MG63 (cell line): ENCODE measurements at regions not wholly inside any gene's neighbourhood (a gene's known extent, or its start where the extent isn't known, plus 50 kb on each side); places are given as distances from the start of the nearest gene placed in this dataset.
A peak's percentile ranks its signal among the peaks of the same experiment; 100 is the strongest.
"Not testable (repeated sequence)": the region's sequence is repeated elsewhere in the genome, so short reads cannot be mapped to it uniquely, and the experiment has no call there.

Experiments used
- DNase-seq: peaks from one replicate; pipeline ENCODE4 v3.0.0-alpha.2; 2020
- H3K27me3 ChIP-seq: fragments of 250-450 bp; sonication (Bioruptor Pico); 2 replicates; pipeline ENCODE4 v1.5.1; 2020; ENCODE audit warnings: mild to moderate bottlenecking, moderate library complexity
- H3K36me3 ChIP-seq: fragments of 250-450 bp; sonication (Bioruptor Pico); 2 replicates; pipeline ENCODE4 v1.5.1; 2020; ENCODE audit warnings: mild to moderate bottlenecking, moderate library complexity
- H3K4me3 ChIP-seq: fragments of 250-450 bp; sonication (Bioruptor Pico); 2 replicates; pipeline ENCODE4 v1.5.1; 2020; ENCODE audit warnings: mild to moderate bottlenecking, moderate library complexity
- H3K9me3 ChIP-seq: fragments of 250-450 bp; sonication (Bioruptor Pico); 2 replicates; pipeline ENCODE4 v1.5.1; 2020; ENCODE audit warnings: mild to moderate bottlenecking, moderate library complexity

- Histone ChIP-seq H3K4me3 (no peak overlapping the region), H3K36me3 (no peaks in the 10 kb centered on the region), H3K27me3 (no peaks in the 10 kb centered on the region), H3K9me3 (no peaks in the 10 kb centered on the region)
- DNase-seq = no peak
Observed at GRCh38 chr4:158122501-158122900, 50.3 kb downstream of the GASK1B start.

DNA sequence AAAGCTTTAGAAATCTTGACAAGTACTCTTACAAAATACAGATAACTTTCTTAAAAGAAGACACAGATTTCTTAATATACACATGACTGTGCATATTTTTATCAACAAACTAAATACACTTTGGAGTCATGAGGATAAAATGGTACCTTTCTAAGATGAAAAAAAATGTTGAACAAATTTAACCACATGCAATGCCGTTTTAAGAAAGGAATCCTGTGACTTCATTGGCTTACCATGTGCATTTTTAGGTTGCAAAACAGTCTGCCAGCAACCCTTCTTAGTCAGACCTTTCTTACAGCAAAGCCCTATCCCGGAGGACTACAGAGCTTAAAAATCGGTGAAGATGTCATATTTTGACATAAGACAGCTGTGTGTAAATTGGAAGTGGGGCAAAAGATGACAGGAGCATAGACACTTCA lies 51.7 kb downstream of the GASK1B start:
- DNase-seq = peak; percentile 90
- Histone ChIP-seq H3K9me3 (no peaks in the 10 kb centered on the region), H3K36me3 (no peaks in the 10 kb centered on the region), H3K4me3 (peak overlapping the region; percentile 0), H3K27me3 (no peaks in the 10 kb centered on the region)

- peak overlapping the region; percentile 0 for H3K4me3 ChIP-seq
- DNase-seq = peak; percentile 33
- not testable (repeated sequence) for H3K9me3 ChIP-seq, H3K27me3 ChIP-seq, H3K36me3 ChIP-seq
Observed at GRCh38 chr4:158120645-158121151, 52.1 kb downstream of the GASK1B start.

DNA sequence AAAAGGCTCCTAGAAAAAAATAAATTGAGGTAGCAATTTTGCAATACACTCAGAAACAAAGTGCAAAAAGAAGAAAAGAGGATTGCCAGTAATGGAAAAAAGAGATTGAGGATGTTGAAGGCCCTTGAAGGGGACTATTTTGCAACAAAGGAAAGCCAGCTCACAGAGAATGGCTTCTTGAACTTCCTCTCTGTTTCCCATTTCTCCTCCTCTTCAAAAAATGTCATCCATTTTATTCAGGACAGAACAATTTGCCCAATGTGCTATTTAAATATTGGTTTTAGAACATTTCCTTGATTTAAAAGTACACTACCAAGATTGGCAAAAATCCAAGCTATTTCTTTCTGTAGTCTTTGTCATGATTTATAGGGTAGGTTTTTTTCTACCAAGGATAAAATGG lies 60.2 kb downstream of the GASK1B start:
- Histone ChIP-seq H3K27me3 (no peaks in the 10 kb centered on the region), H3K4me3 (no peak overlapping the region), H3K9me3 (no peaks in the 10 kb centered on the region), H3K36me3 (no peaks in the 10 kb centered on the region)
- no peak for DNase-seq

GRCh38 chr4:158111241-158111640 lies 61.6 kb downstream of the GASK1B start:
- no peak overlapping the region for H3K4me3 ChIP-seq
- H3K9me3 ChIP-seq = no peaks in the 10 kb centered on the region
- no peaks in the 10 kb centered on the region for H3K36me3 ChIP-seq
- no peaks in the 10 kb centered on the region for H3K27me3 ChIP-seq
- DNase-seq = no peak

DNA sequence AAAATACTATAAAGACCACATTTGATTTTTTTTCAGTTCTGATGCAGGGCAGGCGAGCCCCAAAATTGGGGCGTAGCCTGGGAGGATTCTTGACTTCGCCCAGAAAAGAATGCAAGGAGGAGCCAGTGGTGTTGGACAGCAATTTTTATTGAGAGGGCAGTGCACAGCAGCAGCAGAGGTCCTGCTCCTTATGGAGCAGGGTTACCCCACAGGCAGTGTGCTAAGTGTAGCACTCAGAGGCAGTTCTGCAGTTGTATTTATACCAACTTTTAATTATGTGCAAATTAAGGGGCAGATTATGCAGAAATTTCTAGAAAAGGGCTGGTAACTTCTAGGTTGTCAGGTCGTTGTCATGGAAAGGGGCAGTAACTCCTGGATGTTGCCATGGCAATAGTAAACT lies 69.9 kb downstream of the GASK1B start:
- Histone ChIP-seq H3K4me3 (no peak overlapping the region), H3K9me3 (no peaks in the 10 kb centered on the region), H3K27me3 (0 out of 2 replicates have a peak, but pooled peaks cover 8% of the 10 kb centered on the region), H3K36me3 (no peaks in the 10 kb centered on the region)
- DNase-seq = no peak

GRCh38 chr4:158099686-158100085 lies 73.1 kb downstream of the GASK1B start:
- DNase-seq = no peak
- Histone ChIP-seq H3K27me3 (0 out of 2 replicates have a peak, but pooled peaks cover 8% of the 10 kb centered on the region), H3K4me3 (no peak overlapping the region), H3K36me3 (no peaks in the 10 kb centered on the region), H3K9me3 (no peaks in the 10 kb centered on the region)

- H3K9me3 ChIP-seq = no peaks in the 10 kb centered on the region
- H3K4me3 ChIP-seq = no peak overlapping the region
- H3K36me3 ChIP-seq = no peaks in the 10 kb centered on the region
- no peak for DNase-seq
- H3K27me3 ChIP-seq = 0 out of 2 replicates have a peak, but pooled peaks cover 3% of the 10 kb centered on the region
Observed at GRCh38 chr4:158098802-158099201, 74.0 kb downstream of the GASK1B start.

- no peaks in the 10 kb centered on the region for H3K27me3 ChIP-seq
- no peak overlapping the region for H3K4me3 ChIP-seq
- H3K36me3 ChIP-seq = no peaks in the 10 kb centered on the region
- DNase-seq = peak; percentile 84
- H3K9me3 ChIP-seq = no peaks in the 10 kb centered on the region
Observed at GRCh38 chr4:158094413-158095134, 78.3 kb downstream of the GASK1B start.

DNA sequence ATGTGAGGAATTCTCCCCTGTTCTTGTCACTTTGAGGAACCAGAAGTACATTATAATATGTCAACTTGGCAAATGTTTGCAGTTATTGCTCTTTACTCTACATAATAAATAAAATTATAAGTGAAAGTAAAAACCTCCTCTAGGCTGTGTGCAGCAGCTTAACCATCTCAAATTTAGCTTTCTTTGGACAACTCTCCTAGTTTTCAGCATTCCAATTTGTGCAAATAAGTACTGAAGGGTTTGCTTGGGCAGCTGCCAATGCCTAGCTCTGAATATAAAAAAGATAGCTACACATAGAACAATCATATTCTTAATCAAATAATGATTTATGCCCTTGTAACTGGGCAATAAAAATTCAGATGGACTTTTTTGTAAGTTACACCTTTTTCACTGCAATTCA lies 82.5 kb downstream of the GASK1B start:
- Histone ChIP-seq H3K4me3 (no peak overlapping the region), H3K27me3 (no peaks in the 10 kb centered on the region), H3K36me3 (no peaks in the 10 kb centered on the region), H3K9me3 (no peaks in the 10 kb centered on the region)
- no peak for DNase-seq

GRCh38 chr4:158089897-158090296 lies 82.9 kb downstream of the GASK1B start:
- H3K36me3 ChIP-seq, DNase-seq, H3K27me3 ChIP-seq, H3K9me3 ChIP-seq, H3K4me3 ChIP-seq: not testable (repeated sequence)

DNA sequence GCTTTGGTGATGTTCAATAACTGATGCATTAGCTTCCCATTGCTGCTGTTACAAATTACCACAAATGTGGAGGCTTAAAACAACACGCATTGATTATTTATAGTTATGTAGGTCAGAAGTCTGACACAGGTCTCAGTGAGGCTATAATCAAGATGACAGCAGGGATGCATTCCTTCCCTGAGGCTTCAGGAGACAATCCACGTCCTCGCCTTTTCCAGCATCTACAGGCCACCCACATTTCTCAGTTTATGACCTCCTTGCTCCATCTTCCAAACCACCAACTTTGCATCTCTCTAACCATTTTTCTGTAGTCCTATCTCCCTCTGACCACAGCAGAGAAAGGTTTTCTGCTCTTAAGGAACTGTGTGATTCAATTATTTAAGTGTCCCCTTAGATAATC lies 92.5 kb downstream of the GASK1B start:
- no peaks in the 10 kb centered on the region for H3K9me3 ChIP-seq
- no peaks in the 10 kb centered on the region for H3K27me3 ChIP-seq
- no peak overlapping the region for H3K4me3 ChIP-seq
- DNase-seq = no peak
- H3K36me3 ChIP-seq = no peaks in the 10 kb centered on the region

GRCh38 chr4:158079661-158080060 lies 93.2 kb downstream of the GASK1B start:
- no peak for DNase-seq
- Histone ChIP-seq H3K27me3 (no peaks in the 10 kb centered on the region), H3K4me3 (no peak overlapping the region), H3K36me3 (no peaks in the 10 kb centered on the region), H3K9me3 (no peaks in the 10 kb centered on the region)

DNA sequence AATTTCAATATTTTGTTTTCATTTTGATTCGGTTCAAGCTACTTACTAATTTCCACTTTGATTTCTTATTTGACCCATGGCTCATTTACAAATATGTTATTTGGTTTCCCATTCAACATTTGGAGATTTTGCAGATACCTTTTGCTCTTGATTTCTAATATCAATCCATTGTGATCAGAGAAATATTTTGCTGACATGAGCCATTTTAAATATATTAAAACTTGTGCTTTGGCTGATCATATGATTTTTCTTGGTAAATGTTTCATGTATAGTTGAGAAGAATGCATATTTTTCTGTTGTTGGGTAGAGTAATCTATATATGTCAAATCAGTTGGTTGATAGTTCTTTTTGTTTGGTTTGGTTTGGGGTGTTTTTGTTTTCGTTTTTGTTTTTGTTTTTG lies 95.0 kb downstream of the GASK1B start:
- H3K9me3 ChIP-seq = no peaks in the 10 kb centered on the region
- no peaks in the 10 kb centered on the region for H3K27me3 ChIP-seq
- DNase-seq = no peak
- no peaks in the 10 kb centered on the region for H3K36me3 ChIP-seq
- no peak overlapping the region for H3K4me3 ChIP-seq

GRCh38 chr4:158074851-158075250 lies 98.0 kb downstream of the GASK1B start:
- no peak for DNase-seq
- no peak overlapping the region for H3K4me3 ChIP-seq
- no peaks in the 10 kb centered on the region for H3K9me3 ChIP-seq
- H3K36me3 ChIP-seq = no peaks in the 10 kb centered on the region
- H3K27me3 ChIP-seq = no peaks in the 10 kb centered on the region

GRCh38 chr4:158071931-158072330 lies 100.9 kb downstream of the GASK1B start:
- Histone ChIP-seq H3K27me3 (no peaks in the 10 kb centered on the region), H3K36me3 (no peaks in the 10 kb centered on the region), H3K4me3 (no peak overlapping the region), H3K9me3 (no peaks in the 10 kb centered on the region)
- no peak for DNase-seq

- H3K36me3 ChIP-seq = no peaks in the 10 kb centered on the region
- no peak for DNase-seq
- H3K27me3 ChIP-seq = no peaks in the 10 kb centered on the region
- no peaks in the 10 kb centered on the region for H3K9me3 ChIP-seq
- H3K4me3 ChIP-seq = no peak overlapping the region
Observed at GRCh38 chr4:158068068-158068467, 104.8 kb downstream of the GASK1B start.

- Histone ChIP-seq H3K36me3 (no peaks in the 10 kb centered on the region), H3K4me3 (no peak overlapping the region), H3K9me3 (no peaks in the 10 kb centered on the region), H3K27me3 (no peaks in the 10 kb centered on the region)
- DNase-seq = no peak
Observed at GRCh38 chr4:158067646-158068045, 105.2 kb downstream of the GASK1B start.
